ENCODE measurements at regions not wholly inside any gene's neighbourhood (a gene's known extent, or its start where the extent isn't known, plus 50 kb on each side); places are given as distances from the start of the nearest gene placed in this dataset.

- Histone ChIP-seq H3K27ac (ENCODE audit: low read depth, low read length) (no peak overlapping the region), H3K4me2 (ENCODE audit: insufficient read depth, low read length) (no peak overlapping the region), H3K79me2 (ENCODE audit: insufficient read depth, low read length) (no peaks in the 10 kb centered on the region), H3K9me3 (ENCODE audit: low read depth, low read length) (no peaks in the 10 kb centered on the region), H3K4me1 (ENCODE audit: insufficient read depth, low read length) (no peaks in the 10 kb centered on the region), H4K20me1 (ENCODE audit: insufficient read depth, low read length) (no peaks in the 10 kb centered on the region), H3K27me3 (ENCODE audit: insufficient read depth, low read length) (no peaks in the 10 kb centered on the region), H3K36me3 (ENCODE audit: insufficient read depth, low read length) (no peaks in the 10 kb centered on the region), H2AFZ (ENCODE audit: low read length) (no peak overlapping the region), H3K4me3 (ENCODE audit: insufficient read depth, low read length) (no peak overlapping the region)
- no peak for TF ChIP-seq CTCF (IDR thresholded peaks at IDR 0.05; ENCODE audit: extremely low read depth, low read depth, low read length)
- DNase-seq (ENCODE audit: insufficient read length, low spot score, missing footprints): no peak
These were observed 396.2 kb upstream of the HS6ST1 start for GRCh38 chr2:128714851-128715312.

GRCh38 chr2:128715360-128715759 is 396.7 kb upstream of the HS6ST1 start:
- no peak for DNase-seq (ENCODE audit: insufficient read length, low spot score, missing footprints)
- Histone ChIP-seq H3K79me2 (ENCODE audit: insufficient read depth, low read length) (no peaks in the 10 kb centered on the region), H3K4me1 (ENCODE audit: insufficient read depth, low read length) (no peaks in the 10 kb centered on the region), H3K27ac (ENCODE audit: low read depth, low read length) (no peak overlapping the region), H2AFZ (ENCODE audit: low read length) (no peak overlapping the region), H4K20me1 (ENCODE audit: insufficient read depth, low read length) (no peaks in the 10 kb centered on the region), H3K36me3 (ENCODE audit: insufficient read depth, low read length) (no peaks in the 10 kb centered on the region), H3K4me3 (ENCODE audit: insufficient read depth, low read length) (no peak overlapping the region), H3K4me2 (ENCODE audit: insufficient read depth, low read length) (no peak overlapping the region), H3K9me3 (ENCODE audit: low read depth, low read length) (no peaks in the 10 kb centered on the region), H3K27me3 (ENCODE audit: insufficient read depth, low read length) (no peaks in the 10 kb centered on the region)
- TF ChIP-seq CTCF (IDR thresholded peaks at IDR 0.05; ENCODE audit: extremely low read depth, low read depth, low read length): no peak

- DNase-seq (ENCODE audit: insufficient read length, low spot score, missing footprints): no peak
- Histone ChIP-seq H4K20me1 (ENCODE audit: insufficient read depth, low read length) (no peaks in the 10 kb centered on the region), H3K4me1 (ENCODE audit: insufficient read depth, low read length) (no peaks in the 10 kb centered on the region), H3K36me3 (ENCODE audit: insufficient read depth, low read length) (no peaks in the 10 kb centered on the region), H3K9me3 (ENCODE audit: low read depth, low read length) (no peaks in the 10 kb centered on the region), H2AFZ (ENCODE audit: low read length) (no peak overlapping the region), H3K4me2 (ENCODE audit: insufficient read depth, low read length) (no peak overlapping the region), H3K27ac (ENCODE audit: low read depth, low read length) (no peak overlapping the region), H3K4me3 (ENCODE audit: insufficient read depth, low read length) (no peak overlapping the region), H3K27me3 (ENCODE audit: insufficient read depth, low read length) (no peaks in the 10 kb centered on the region), H3K79me2 (ENCODE audit: insufficient read depth, low read length) (no peaks in the 10 kb centered on the region)
- TF ChIP-seq CTCF (IDR thresholded peaks at IDR 0.05; ENCODE audit: extremely low read depth, low read depth, low read length): no peak
These were observed 397.6 kb upstream of the HS6ST1 start for GRCh38 chr2:128716299-128716721.

- no peaks in the 10 kb centered on the region for H3K79me2 ChIP-seq (ENCODE audit: insufficient read depth, low read length)
- H2AFZ ChIP-seq (ENCODE audit: low read length): no peak overlapping the region
- H3K27me3 ChIP-seq (ENCODE audit: insufficient read depth, low read length): no peaks in the 10 kb centered on the region
- H3K36me3 ChIP-seq (ENCODE audit: insufficient read depth, low read length): no peaks in the 10 kb centered on the region
- H3K27ac ChIP-seq (ENCODE audit: low read depth, low read length): no peak overlapping the region
- H3K4me3 ChIP-seq (ENCODE audit: insufficient read depth, low read length): no peak overlapping the region
- TF ChIP-seq CTCF (IDR thresholded peaks at IDR 0.05; ENCODE audit: extremely low read depth, low read depth, low read length): no peak
- no peaks in the 10 kb centered on the region for H4K20me1 ChIP-seq (ENCODE audit: insufficient read depth, low read length)
- H3K4me2 ChIP-seq (ENCODE audit: insufficient read depth, low read length): no peak overlapping the region
- no peaks in the 10 kb centered on the region for H3K4me1 ChIP-seq (ENCODE audit: insufficient read depth, low read length)
- DNase-seq (ENCODE audit: insufficient read length, low spot score, missing footprints): no peak
- no peaks in the 10 kb centered on the region for H3K9me3 ChIP-seq (ENCODE audit: low read depth, low read length)
These were observed 399.4 kb upstream of the HS6ST1 start for GRCh38 chr2:128717758-128718710.
